WERI-Rb-1 (cell line): ENCODE measurements at regions not wholly inside any gene's neighbourhood (a gene's known extent, or its start where the extent isn't known, plus 50 kb on each side); places are given as distances from the start of the nearest gene placed in this dataset.

Experiments
- DNase-seq: peaks from one replicate; pipeline ENCODE4 v3.0.0-alpha.2; 2020
- H3K27ac ChIP-seq: fragments of 250-450 bp; sonication (Bioruptor Pico); 2 replicates; pipeline ENCODE4 v1.5.1; 2020; ENCODE audit warnings: mild to moderate bottlenecking, moderate library complexity
- H3K27me3 ChIP-seq: fragments of 250-450 bp; sonication (Bioruptor Pico); 2 replicates; pipeline ENCODE4 v1.5.1; 2021; ENCODE audit warnings: mild to moderate bottlenecking, low read depth, moderate library complexity; ENCODE audit not compliant: insufficient read depth, severe bottlenecking
- H3K36me3 ChIP-seq: fragments of 250-450 bp; sonication (Bioruptor Pico); 2 replicates; pipeline ENCODE4 v1.5.1; 2020; ENCODE audit warnings: mild to moderate bottlenecking, moderate library complexity
- H3K4me3 ChIP-seq: 2 replicates; pipeline ENCODE4 v1.5.1; 2011; ENCODE audit warnings: low read depth, mild to moderate bottlenecking, control low read depth, low read length
- H3K9me3 ChIP-seq: fragments of 250-450 bp; sonication (Bioruptor Pico); 2 replicates; pipeline ENCODE4 v1.5.1; 2021; ENCODE audit warnings: mild to moderate bottlenecking, moderate library complexity; ENCODE audit not compliant: severe bottlenecking
- CTCF ChIP-seq: IDR thresholded peaks from 2 replicates; pipeline ENCODE4 v1.5.1; 2011; ENCODE audit warnings: low read depth, mild to moderate bottlenecking, control low read depth, inconsistent platforms, low read length

GRCh38 chr2:220779931-220780330, 792.2 kb downstream of the EPHA4 start:
- no peak overlapping the region for H3K4me3 ChIP-seq
- no peaks in the 10 kb centered on the region for H3K27me3 ChIP-seq
- no peak overlapping the region for H3K27ac ChIP-seq
- no peak for DNase-seq
- no peaks in the 10 kb centered on the region for H3K36me3 ChIP-seq
- H3K9me3 ChIP-seq = no peaks in the 10 kb centered on the region
- TF ChIP-seq CTCF = no peak

DNA sequence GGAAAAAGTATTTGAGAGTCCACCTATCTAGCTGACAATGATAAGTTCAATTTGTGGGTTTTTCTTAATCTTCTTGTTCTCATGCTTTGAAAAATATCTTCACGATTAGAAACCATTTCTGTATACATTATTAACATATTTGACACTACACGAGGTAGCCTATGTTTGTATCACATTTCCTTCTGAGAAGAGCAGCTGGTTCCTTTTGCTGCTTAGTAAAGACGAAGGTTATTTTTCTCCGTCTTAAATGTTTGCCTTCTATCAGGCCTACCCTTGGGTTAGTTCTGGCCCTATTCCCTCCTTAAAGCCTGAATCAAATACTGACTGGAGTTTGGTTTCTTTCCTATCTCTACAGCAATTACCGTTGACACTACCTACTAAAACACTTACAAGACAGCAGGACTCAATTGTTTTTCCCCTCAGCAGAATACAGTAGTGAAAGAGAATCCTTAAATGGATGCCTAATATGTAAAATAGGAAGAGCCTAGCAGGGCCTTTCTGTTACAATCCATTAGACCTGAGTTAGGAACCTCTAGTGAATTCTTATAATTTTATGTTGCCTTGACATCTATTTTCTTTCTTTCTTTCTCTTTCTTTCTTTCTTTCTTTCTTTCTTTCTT, 790.4 kb downstream of the EPHA4 start:
- Histone ChIP-seq H3K9me3 (no peaks in the 10 kb centered on the region), H3K4me3 (no peak overlapping the region), H3K27me3 (no peaks in the 10 kb centered on the region), H3K27ac (no peak overlapping the region), H3K36me3 (no peaks in the 10 kb centered on the region)
- no peak for DNase-seq
- no peak for TF ChIP-seq CTCF

- no peaks in the 10 kb centered on the region for H3K27me3 ChIP-seq
- no peak for TF ChIP-seq CTCF
Measured at GRCh38 chr2:220782609-220783113, 789.4 kb downstream of the EPHA4 start.

DNA sequence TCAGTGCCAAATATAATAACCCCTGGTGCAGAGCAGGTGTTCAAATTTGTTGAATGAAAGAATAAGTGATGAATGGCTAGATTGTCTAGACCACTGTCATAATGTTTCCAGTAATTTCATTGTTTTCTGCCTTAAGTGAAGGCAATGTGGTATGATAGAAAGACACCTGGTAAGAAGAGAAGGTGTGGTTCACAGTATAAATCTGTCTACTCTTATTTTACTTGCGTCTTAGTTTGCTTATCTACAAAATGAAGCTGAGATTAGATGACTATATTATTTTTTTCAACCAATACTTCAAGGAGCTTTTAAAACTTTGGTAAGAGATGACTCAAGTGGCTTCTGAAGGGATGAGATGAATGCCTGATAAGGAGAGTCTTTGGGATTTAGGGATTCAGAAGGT, 788.4 kb downstream of the EPHA4 start:
- Histone ChIP-seq H3K4me3 (no peak overlapping the region), H3K27me3 (no peaks in the 10 kb centered on the region), H3K27ac (no peak overlapping the region), H3K36me3 (no peaks in the 10 kb centered on the region), H3K9me3 (no peaks in the 10 kb centered on the region)
- DNase-seq = no peak
- no peak for TF ChIP-seq CTCF

More at GRCh38 chr2:220782609-220783113, 789.4 kb downstream of the EPHA4 start:
- no peaks in the 10 kb centered on the region for H3K36me3 ChIP-seq
- no peak for DNase-seq
- H3K4me3 ChIP-seq = no peak overlapping the region
- no peak overlapping the region for H3K27ac ChIP-seq
- H3K9me3 ChIP-seq = no peaks in the 10 kb centered on the region

DNA sequence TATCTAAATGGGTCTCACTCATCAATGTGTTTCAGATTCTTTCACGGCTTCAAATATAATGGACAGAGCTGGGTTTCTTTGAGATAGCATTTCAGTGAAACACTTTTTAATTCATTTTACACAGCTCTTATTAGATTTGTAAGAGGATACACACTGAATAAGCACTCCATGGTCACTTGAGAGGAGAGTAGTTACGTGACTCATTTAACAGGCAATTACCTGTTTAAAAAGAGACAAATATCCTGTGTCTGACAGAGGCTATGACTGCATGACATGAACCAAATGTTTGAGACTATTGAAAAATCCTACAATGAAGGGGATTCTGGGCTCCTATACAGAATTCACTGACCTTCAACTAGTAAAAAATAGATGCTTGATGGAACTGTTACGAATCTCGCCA, 786.9 kb downstream of the EPHA4 start:
- H3K4me3 ChIP-seq = no peak overlapping the region
- H3K9me3 ChIP-seq = no peaks in the 10 kb centered on the region
- no peak for DNase-seq
- no peak for TF ChIP-seq CTCF
- no peaks in the 10 kb centered on the region for H3K27me3 ChIP-seq
- no peak overlapping the region for H3K27ac ChIP-seq
- no peaks in the 10 kb centered on the region for H3K36me3 ChIP-seq

- Histone ChIP-seq H3K27me3 (no peaks in the 10 kb centered on the region), H3K4me3 (no peak overlapping the region), H3K36me3 (no peaks in the 10 kb centered on the region), H3K27ac (no peak overlapping the region), H3K9me3 (no peaks in the 10 kb centered on the region)
- no peak for TF ChIP-seq CTCF
- no peak for DNase-seq
Measured at GRCh38 chr2:220786216-220786615, 785.9 kb downstream of the EPHA4 start.
